ENCODE measurements at regions not wholly inside any gene's neighbourhood (a gene's known extent, or its start where the extent isn't known, plus 50 kb on each side); places are given as distances from the start of the nearest gene placed in this dataset.

- peak; percentile 42 for DNase-seq (ENCODE audit: extremely low read depth, low read depth)
These were observed 485.0 kb downstream of the PRKD1 start for GRCh38 chr14:29442696-29443095.

GRCh38 chr14:29444216-29444615, 483.4 kb downstream of the PRKD1 start:
- H3K4me3 ChIP-seq (replicated peaks; ENCODE audit: low read depth, low read length): no peak overlapping the region
- DNase-seq (ENCODE audit: extremely low read depth, low read depth): no peak
- no peak for TF ChIP-seq CTCF (IDR thresholded peaks at IDR 0.05; ENCODE audit: low read depth, low read length, missing control alignments)

More at GRCh38 chr14:29442696-29443095, 485.0 kb downstream of the PRKD1 start:
- no peak overlapping the region for H3K4me3 ChIP-seq (replicated peaks; ENCODE audit: low read depth, low read length)
- TF ChIP-seq CTCF (IDR thresholded peaks at IDR 0.05; ENCODE audit: low read depth, low read length, missing control alignments): no peak

GRCh38 chr14:29444805-29445204, 482.8 kb downstream of the PRKD1 start:
- no peak for DNase-seq (ENCODE audit: extremely low read depth, low read depth)
- TF ChIP-seq CTCF (IDR thresholded peaks at IDR 0.05; ENCODE audit: low read depth, low read length, missing control alignments): no peak
- no peak overlapping the region for H3K4me3 ChIP-seq (replicated peaks; ENCODE audit: low read depth, low read length)

- no peak for DNase-seq (ENCODE audit: extremely low read depth, low read depth)
- no peak overlapping the region for H3K4me3 ChIP-seq (replicated peaks; ENCODE audit: low read depth, low read length)
- TF ChIP-seq CTCF (IDR thresholded peaks at IDR 0.05; ENCODE audit: low read depth, low read length, missing control alignments): no peak
These were observed 480.7 kb downstream of the PRKD1 start for GRCh38 chr14:29446971-29447370.

- no peak for TF ChIP-seq CTCF (IDR thresholded peaks at IDR 0.05; ENCODE audit: low read depth, low read length, missing control alignments)
- H3K4me3 ChIP-seq (replicated peaks; ENCODE audit: low read depth, low read length): no peak overlapping the region
- DNase-seq (ENCODE audit: extremely low read depth, low read depth): no peak
These were observed 475.7 kb downstream of the PRKD1 start for GRCh38 chr14:29451941-29452340.

- no peak for DNase-seq (ENCODE audit: extremely low read depth, low read depth)
- no peak overlapping the region for H3K4me3 ChIP-seq (replicated peaks; ENCODE audit: low read depth, low read length)
- no peak for TF ChIP-seq CTCF (IDR thresholded peaks at IDR 0.05; ENCODE audit: low read depth, low read length, missing control alignments)
These were observed 474.6 kb downstream of the PRKD1 start for GRCh38 chr14:29453045-29453444.

- no peak for DNase-seq (ENCODE audit: extremely low read depth, low read depth)
- no peak for TF ChIP-seq CTCF (IDR thresholded peaks at IDR 0.05; ENCODE audit: low read depth, low read length, missing control alignments)
These were observed 473.5 kb downstream of the PRKD1 start for GRCh38 chr14:29454026-29454693.

More at GRCh38 chr14:29454026-29454693, 473.5 kb downstream of the PRKD1 start:
- no peak overlapping the region for H3K4me3 ChIP-seq (replicated peaks; ENCODE audit: low read depth, low read length)
